DND-41 (cell line): ENCODE measurements at regions not wholly inside any gene's neighbourhood (a gene's known extent, or its start where the extent isn't known, plus 50 kb on each side); places are given as distances from the start of the nearest gene placed in this dataset.

ENCODE experiments used
- ATAC-seq: fragments of 200-7000 bp; cut with Tn5 transposase; 3 replicates; pipeline ENCODE4 v1.9.1; 2021; ENCODE audit warnings: low read depth; ENCODE audit not compliant: insufficient read depth
- DNase-seq: peaks from one replicate; pipeline ENCODE4 v3.0.0-alpha.2; 2020
- H2AFZ ChIP-seq: 2 replicates; pipeline ENCODE4 v1.6.0; 2012; ENCODE audit warnings: low read depth, low read length
- H3K27ac ChIP-seq: 2 replicates; pipeline ENCODE4 v1.5.1; 2012; ENCODE audit warnings: low read length, inconsistent platforms
- H3K27me3 ChIP-seq: fragments of 200-600 bp; sonication (generic); 2 replicates; pipeline ENCODE4 v1.6.0; 2012; ENCODE audit warnings: low read length, mild to moderate bottlenecking, inconsistent platforms; ENCODE audit not compliant: insufficient read depth, poor library complexity
- H3K36me3 ChIP-seq: 2 replicates; pipeline ENCODE4 v1.5.1; 2012; ENCODE audit warnings: low read length, inconsistent platforms; ENCODE audit not compliant: insufficient read depth
- H3K4me1 ChIP-seq: 2 replicates; pipeline ENCODE4 v1.5.1; 2012; ENCODE audit warnings: mild to moderate bottlenecking, low read length; ENCODE audit not compliant: insufficient read depth
- H3K4me2 ChIP-seq: 2 replicates; pipeline ENCODE4 v1.6.0; 2012; ENCODE audit warnings: mild to moderate bottlenecking, moderate library complexity, low read length, inconsistent platforms; ENCODE audit not compliant: insufficient read depth
- H3K4me3 ChIP-seq, 2 experiments: fragments of 200-600 bp in 1 of 2; shearing (Covaris generic) in 1 of 2; 2 replicates each; pipeline ENCODE4 v1.5.1; 2012 to 2016; ENCODE audit warnings: inconsistent platforms in 2 of 2, low read length in 2 of 2, mild to moderate bottlenecking in 2 of 2, low read depth in 1 of 2, moderate library complexity in 1 of 2
- H3K79me2 ChIP-seq: 2 replicates; pipeline ENCODE4 v1.6.0; 2012; ENCODE audit warnings: low read length, inconsistent platforms; ENCODE audit not compliant: insufficient read depth
- H3K9ac ChIP-seq: 2 replicates; pipeline ENCODE4 v1.6.0; 2012; ENCODE audit warnings: low read depth, mild to moderate bottlenecking, inconsistent platforms, low read length, moderate library complexity
- H3K9me3 ChIP-seq: 2 replicates; pipeline ENCODE4 v1.5.1; 2012; ENCODE audit warnings: low read length, moderate library complexity, mild to moderate bottlenecking, inconsistent platforms; ENCODE audit not compliant: insufficient read depth, severe bottlenecking
- H4K20me1 ChIP-seq: 2 replicates; pipeline ENCODE4 v1.6.0; 2012; ENCODE audit warnings: low read length; ENCODE audit not compliant: insufficient read depth
- EZH2 ChIP-seq: IDR thresholded peaks from 3 replicates; pipeline ENCODE4 v1.6.1; 2012; ENCODE audit warnings: borderline replicate concordance, low read depth, mild to moderate bottlenecking, moderate library complexity, low read length, inconsistent platforms; ENCODE audit not compliant: severe bottlenecking
- TF ChIP-seq, protein P1 (sequence below): IDR thresholded peaks from 2 replicates; pipeline ENCODE4 v1.5.1; 2012; ENCODE audit warnings: borderline replicate concordance, low read length, moderate library complexity, mild to moderate bottlenecking; ENCODE audit not compliant: poor library complexity, severe bottlenecking; ENCODE audit errors: extremely low read depth

DNA sequence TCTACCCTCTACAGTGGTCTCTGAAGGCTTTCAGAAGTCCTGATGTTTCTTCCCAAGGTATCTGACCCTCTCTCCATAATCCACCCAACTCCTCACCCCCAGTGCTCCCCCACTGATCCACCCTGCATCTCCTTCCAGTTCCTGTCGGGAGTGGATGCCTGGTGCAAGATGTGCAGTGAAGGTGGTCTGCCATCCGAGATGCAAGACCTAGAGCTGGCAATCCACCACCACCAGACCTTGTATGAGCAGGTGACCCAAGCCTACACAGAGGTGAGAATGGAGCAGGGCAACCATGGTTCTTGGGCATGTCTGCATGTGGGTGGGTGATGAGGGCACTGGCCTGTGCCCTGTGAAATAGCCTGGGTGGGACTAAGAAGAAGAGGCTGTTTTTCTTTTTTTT is 337.8 kb upstream of the ROPN1 start:
- Histone ChIP-seq H3K4me3 (no peak overlapping the region), H3K27me3 (no peaks in the 10 kb centered on the region), H3K27ac (no peak overlapping the region), H3K4me1 (no peaks in the 10 kb centered on the region), H3K9me3 (no peaks in the 10 kb centered on the region), H3K79me2 (no peaks in the 10 kb centered on the region), H4K20me1 (no peaks in the 10 kb centered on the region), H3K4me2 (no peak overlapping the region), H2AFZ (no peak overlapping the region), H3K9ac (no peak overlapping the region), H3K36me3 (no peaks in the 10 kb centered on the region)
- DNase-seq: no peak
- no peak for TF ChIP-seq EZH2
- TF ChIP-seq, protein P1, sequence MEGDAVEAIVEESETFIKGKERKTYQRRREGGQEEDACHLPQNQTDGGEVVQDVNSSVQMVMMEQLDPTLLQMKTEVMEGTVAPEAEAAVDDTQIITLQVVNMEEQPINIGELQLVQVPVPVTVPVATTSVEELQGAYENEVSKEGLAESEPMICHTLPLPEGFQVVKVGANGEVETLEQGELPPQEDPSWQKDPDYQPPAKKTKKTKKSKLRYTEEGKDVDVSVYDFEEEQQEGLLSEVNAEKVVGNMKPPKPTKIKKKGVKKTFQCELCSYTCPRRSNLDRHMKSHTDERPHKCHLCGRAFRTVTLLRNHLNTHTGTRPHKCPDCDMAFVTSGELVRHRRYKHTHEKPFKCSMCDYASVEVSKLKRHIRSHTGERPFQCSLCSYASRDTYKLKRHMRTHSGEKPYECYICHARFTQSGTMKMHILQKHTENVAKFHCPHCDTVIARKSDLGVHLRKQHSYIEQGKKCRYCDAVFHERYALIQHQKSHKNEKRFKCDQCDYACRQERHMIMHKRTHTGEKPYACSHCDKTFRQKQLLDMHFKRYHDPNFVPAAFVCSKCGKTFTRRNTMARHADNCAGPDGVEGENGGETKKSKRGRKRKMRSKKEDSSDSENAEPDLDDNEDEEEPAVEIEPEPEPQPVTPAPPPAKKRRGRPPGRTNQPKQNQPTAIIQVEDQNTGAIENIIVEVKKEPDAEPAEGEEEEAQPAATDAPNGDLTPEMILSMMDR: no peak
- no peak for ATAC-seq

DNA sequence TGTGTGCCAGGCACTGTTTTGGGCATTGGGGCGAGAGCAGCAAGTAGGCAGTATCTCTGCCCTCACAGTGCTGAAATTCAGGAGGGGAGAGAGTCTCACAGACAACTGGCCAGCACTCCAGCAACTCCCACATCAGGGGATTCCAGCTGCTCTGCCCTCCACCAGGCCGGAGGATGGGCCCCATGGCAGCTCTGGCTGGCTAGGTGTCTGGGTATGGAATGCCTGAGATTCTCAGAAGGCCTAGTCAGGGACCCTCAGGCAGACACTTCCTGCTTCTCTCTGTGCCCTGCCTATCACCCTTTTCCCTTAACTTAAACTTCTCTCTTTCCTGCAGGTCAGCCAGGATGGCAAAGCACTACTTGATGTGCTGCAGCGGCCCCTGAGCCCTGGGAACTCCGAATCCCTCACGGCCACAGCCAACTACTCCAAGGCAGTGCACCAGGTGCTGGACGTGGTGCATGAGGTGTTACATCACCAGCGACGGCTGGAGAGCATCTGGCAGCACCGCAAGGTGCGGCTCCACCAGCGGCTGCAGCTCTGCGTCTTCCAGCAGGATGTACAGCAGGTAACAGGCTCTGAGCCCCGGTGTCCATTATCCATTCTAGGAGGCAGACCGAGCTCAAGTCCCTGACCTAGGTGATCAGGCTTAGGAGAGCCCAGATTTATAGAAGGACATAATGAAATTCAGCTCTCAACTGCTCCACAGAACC is 342.2 kb upstream of the ROPN1 start:
- no peak for DNase-seq
- no peak overlapping the region for H3K27ac ChIP-seq

DNA sequence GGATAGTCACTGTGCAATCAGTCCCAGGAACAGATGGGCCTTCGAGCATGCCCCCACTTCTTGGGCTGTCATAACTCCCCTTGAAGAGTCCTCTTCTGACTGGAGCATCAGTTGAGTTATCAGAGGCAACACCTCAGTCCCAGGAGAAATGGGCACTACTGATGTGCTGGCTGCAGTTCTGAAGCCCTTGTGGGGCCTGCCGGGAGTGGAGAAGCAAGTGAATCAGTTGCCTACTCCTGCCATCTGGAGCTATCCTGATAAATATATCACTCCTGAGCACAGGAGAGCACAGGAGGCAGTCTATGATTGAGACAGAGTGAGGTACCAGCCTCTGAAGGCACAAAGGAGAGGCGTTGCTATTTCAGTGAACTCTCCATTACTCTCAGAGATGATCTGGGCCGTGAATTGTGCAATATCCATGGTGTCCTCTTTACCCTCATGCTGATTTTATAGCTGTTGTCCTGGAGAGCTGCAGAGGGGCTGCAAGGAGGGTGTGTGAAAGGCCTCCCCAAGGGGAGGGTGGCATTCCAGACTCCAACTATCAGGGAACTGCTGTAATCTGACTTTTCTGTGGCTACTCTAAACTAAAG is 344.2 kb upstream of the ROPN1 start:
- TF ChIP-seq, protein P1: no peak
- no peak for TF ChIP-seq EZH2
- Histone ChIP-seq H3K27me3 (peaks cover 3% of the 10 kb centered on the region), H4K20me1 (peaks cover 2% of the 10 kb centered on the region), H3K27ac (no peak overlapping the region), H3K9ac (no peak overlapping the region), H2AFZ (no peak overlapping the region), H3K9me3 (no peaks in the 10 kb centered on the region), H3K36me3 (no peaks in the 10 kb centered on the region), H3K4me2 (no peak overlapping the region), H3K79me2 (no peaks in the 10 kb centered on the region), H3K4me1 (no peaks in the 10 kb centered on the region), H3K4me3 (no peak overlapping the region)
- no peak for ATAC-seq
- DNase-seq: no peak

More for the DNA sequence above, 342.2 kb upstream of the ROPN1 start:
- Histone ChIP-seq H2AFZ (no peak overlapping the region), H3K36me3 (no peaks in the 10 kb centered on the region), H4K20me1 (no peaks in the 10 kb centered on the region), H3K9me3 (no peaks in the 10 kb centered on the region), H3K4me1 (no peaks in the 10 kb centered on the region), H3K9ac (no peak overlapping the region), H3K4me3 (no peak overlapping the region), H3K27me3 (no peaks in the 10 kb centered on the region), H3K4me2 (no peak overlapping the region), H3K79me2 (no peaks in the 10 kb centered on the region)
- ATAC-seq: no peak
- TF ChIP-seq, protein P1: no peak
- no peak for TF ChIP-seq EZH2
